ENCODE measurements at regions not wholly inside any gene's neighbourhood (a gene's known extent, or its start where the extent isn't known, plus 50 kb on each side); places are given as distances from the start of the nearest gene placed in this dataset.

DNA sequence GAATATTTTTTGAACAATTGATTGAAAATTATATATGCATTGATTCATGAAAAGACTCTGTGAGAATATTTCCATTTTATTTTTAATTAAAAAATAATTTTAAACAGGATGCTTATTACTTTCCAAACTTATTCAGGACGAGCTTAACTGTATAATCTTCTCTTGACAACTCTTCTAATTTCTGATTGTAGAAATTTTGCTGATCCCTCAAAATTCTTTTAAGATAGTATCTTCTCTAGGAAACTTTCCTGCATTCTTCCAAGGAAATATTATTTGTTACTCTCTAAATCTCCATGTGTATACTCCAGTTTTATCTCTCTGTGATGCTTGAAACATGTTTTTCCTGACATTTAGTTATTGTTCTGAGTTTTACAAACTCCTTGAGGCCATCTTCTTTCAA is 197.2 kb downstream of the BCHE start:
- Histone ChIP-seq H2AFZ (ENCODE audit: control insufficient read depth, low read length) (no peak overlapping the region), H3K4me3 (ENCODE audit: control insufficient read depth in 2 of 3, extremely low read depth in 1 of 3, insufficient read depth in 2 of 3, low read depth in 1 of 3, low read length in 3 of 3) (no peak overlapping the region), H3K9me1 (ENCODE audit: control insufficient read depth, extremely low read depth, insufficient read depth, low read length) (no peaks in the 10 kb centered on the region), H3K27me3 (ENCODE audit: control insufficient read depth, extremely low read depth, insufficient read depth, low read length) (no peaks in the 10 kb centered on the region), H3K36me3 (ENCODE audit: control insufficient read depth in 2 of 2, extremely low read depth in 1 of 2, insufficient read depth in 2 of 2, low read length in 2 of 2) (no peaks in the 10 kb centered on the region), H4K20me1 (ENCODE audit: control insufficient read depth, extremely low read depth, insufficient read depth, low read length) (no peaks in the 10 kb centered on the region), H3K27ac (ENCODE audit: control insufficient read depth, insufficient read depth, low read length) (no peak overlapping the region), H3K79me2 (ENCODE audit: control insufficient read depth, insufficient read depth, low read length) (no peaks in the 10 kb centered on the region), H3K9me3 (ENCODE audit: control insufficient read depth, low read depth, low read length) (no peaks in the 10 kb centered on the region), H3K4me2 (ENCODE audit: control insufficient read depth, extremely low read depth, insufficient read depth, low read depth, low read length) (no peak overlapping the region), H3K4me1 (ENCODE audit: control insufficient read depth, extremely low read depth, insufficient read depth, low read length) (peaks cover 11% of the 10 kb centered on the region), H3K9ac (ENCODE audit: control insufficient read depth, extremely low read depth, insufficient read depth, low read length) (no peak overlapping the region)
- dilution Hi-C loops (cut with MboI; ENCODE audit: extremely low pct_ligation_motif_present, low sequenced_read_pairs), result no loop called here
- TF ChIP-seq, protein P1, sequence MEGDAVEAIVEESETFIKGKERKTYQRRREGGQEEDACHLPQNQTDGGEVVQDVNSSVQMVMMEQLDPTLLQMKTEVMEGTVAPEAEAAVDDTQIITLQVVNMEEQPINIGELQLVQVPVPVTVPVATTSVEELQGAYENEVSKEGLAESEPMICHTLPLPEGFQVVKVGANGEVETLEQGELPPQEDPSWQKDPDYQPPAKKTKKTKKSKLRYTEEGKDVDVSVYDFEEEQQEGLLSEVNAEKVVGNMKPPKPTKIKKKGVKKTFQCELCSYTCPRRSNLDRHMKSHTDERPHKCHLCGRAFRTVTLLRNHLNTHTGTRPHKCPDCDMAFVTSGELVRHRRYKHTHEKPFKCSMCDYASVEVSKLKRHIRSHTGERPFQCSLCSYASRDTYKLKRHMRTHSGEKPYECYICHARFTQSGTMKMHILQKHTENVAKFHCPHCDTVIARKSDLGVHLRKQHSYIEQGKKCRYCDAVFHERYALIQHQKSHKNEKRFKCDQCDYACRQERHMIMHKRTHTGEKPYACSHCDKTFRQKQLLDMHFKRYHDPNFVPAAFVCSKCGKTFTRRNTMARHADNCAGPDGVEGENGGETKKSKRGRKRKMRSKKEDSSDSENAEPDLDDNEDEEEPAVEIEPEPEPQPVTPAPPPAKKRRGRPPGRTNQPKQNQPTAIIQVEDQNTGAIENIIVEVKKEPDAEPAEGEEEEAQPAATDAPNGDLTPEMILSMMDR (optimal IDR thresholded peaks at IDR 0.05 in 1 of 3, IDR thresholded peaks at IDR 0.05 in 1 of 3, conservative IDR thresholded peaks at IDR 0.05 in 1 of 3; ENCODE audit: extremely low read depth in 1 of 3, insufficient read depth in 2 of 3, low read length in 3 of 3), result no peak
- TF ChIP-seq EZH2 (IDR thresholded peaks at IDR 0.05; ENCODE audit: low read length), result no peak
- FAIRE-seq (no peak), DNase-seq (ENCODE audit: low read depth, low spot score) (no peak)

DNA sequence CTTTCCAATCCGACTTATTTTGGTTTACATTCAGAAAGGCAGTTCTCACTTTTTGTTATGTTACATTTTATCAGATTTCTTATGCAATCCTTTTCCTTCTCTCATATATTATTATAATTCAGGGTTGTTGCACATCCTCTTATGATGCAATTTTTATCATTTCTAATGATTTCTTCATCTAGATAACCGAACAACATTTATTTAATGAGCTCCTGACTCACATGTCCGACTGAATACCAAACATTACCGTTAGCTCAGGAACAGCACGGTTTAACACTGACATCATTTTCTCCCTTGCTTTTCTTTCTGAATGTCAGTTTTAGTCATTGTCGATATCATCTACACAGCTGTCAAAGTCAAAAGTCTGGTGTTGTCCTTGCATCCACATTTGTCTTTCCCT is 199.2 kb downstream of the BCHE start:
- Histone ChIP-seq H3K27ac (ENCODE audit: control insufficient read depth, insufficient read depth, low read length) (no peak overlapping the region), H3K9ac (ENCODE audit: control insufficient read depth, extremely low read depth, insufficient read depth, low read length) (no peak overlapping the region), H3K9me3 (ENCODE audit: control insufficient read depth, low read depth, low read length) (no peaks in the 10 kb centered on the region), H4K20me1 (ENCODE audit: control insufficient read depth, extremely low read depth, insufficient read depth, low read length) (no peaks in the 10 kb centered on the region), H3K79me2 (ENCODE audit: control insufficient read depth, insufficient read depth, low read length) (no peaks in the 10 kb centered on the region), H3K36me3 (ENCODE audit: control insufficient read depth in 2 of 2, extremely low read depth in 1 of 2, insufficient read depth in 2 of 2, low read length in 2 of 2) (no peaks in the 10 kb centered on the region), H3K27me3 (ENCODE audit: control insufficient read depth, extremely low read depth, insufficient read depth, low read length) (no peaks in the 10 kb centered on the region), H3K4me1 (ENCODE audit: control insufficient read depth, extremely low read depth, insufficient read depth, low read length) (peaks cover 5% of the 10 kb centered on the region), H3K4me3 (ENCODE audit: control insufficient read depth in 2 of 3, extremely low read depth in 1 of 3, insufficient read depth in 2 of 3, low read depth in 1 of 3, low read length in 3 of 3) (no peak overlapping the region), H2AFZ (ENCODE audit: control insufficient read depth, low read length) (no peak overlapping the region), H3K9me1 (ENCODE audit: control insufficient read depth, extremely low read depth, insufficient read depth, low read length) (no peaks in the 10 kb centered on the region), H3K4me2 (ENCODE audit: control insufficient read depth, extremely low read depth, insufficient read depth, low read depth, low read length) (no peak overlapping the region)
- DNase-seq (ENCODE audit: low read depth, low spot score) (no peak), FAIRE-seq (peak; percentile 61)
- TF ChIP-seq EZH2 (IDR thresholded peaks at IDR 0.05; ENCODE audit: low read length), result no peak
- TF ChIP-seq, protein P1 (optimal IDR thresholded peaks at IDR 0.05 in 1 of 3, IDR thresholded peaks at IDR 0.05 in 1 of 3, conservative IDR thresholded peaks at IDR 0.05 in 1 of 3; ENCODE audit: extremely low read depth in 1 of 3, insufficient read depth in 2 of 3, low read length in 3 of 3), result no peak
- dilution Hi-C loops (cut with MboI; ENCODE audit: extremely low pct_ligation_motif_present, low sequenced_read_pairs), result no loop called here
